Heart left ventricle (tissue), 16 donors: ENCODE measurements at regions not wholly inside any gene's neighbourhood (a gene's known extent, or its start where the extent isn't known, plus 50 kb on each side); places are given as distances from the start of the nearest gene placed in this dataset.

Experiments
- ATAC-seq, 4 donors: fragments of 200-7000 bp; cut with Tn5 transposase; one replicate each; pipeline ENCODE4 v1.9.1; 2020 to 2022; ENCODE audit warnings: moderate library complexity in 4 of 4, mild to moderate bottlenecking in 3 of 4, moderate number of reproducible peaks in 1 of 4
- DNase-seq, 5 donors: peaks; one replicate each; pipeline ENCODE4 v3.0.0-alpha.2; 2020
- H3K27ac ChIP-seq, 12 donors: fragments of 200-600 bp; sonication (generic) in 4 of 12; one replicate each; pipeline versions ENCODE4 v1.5.0 to v1.8.0; 2016 to 2022; ENCODE audit warnings: mild to moderate bottlenecking in 2 of 12
- H3K27me3 ChIP-seq, 9 donors: fragments of 200-600 bp; sonication (generic) in 2 of 9; one replicate each; pipeline versions ENCODE4 v1.5.1 to v1.8.0; 2016 to 2022; ENCODE audit warnings: mild to moderate bottlenecking in 3 of 9
- H3K36me3 ChIP-seq, 9 donors: fragments of 200-600 bp; sonication (generic) in 2 of 9; one replicate each; pipeline versions ENCODE4 v1.5.0 to v1.8.0; 2018 to 2022; ENCODE audit warnings: mild to moderate bottlenecking in 2 of 9
- H3K4me1 ChIP-seq, 12 donors: fragments of 200-600 bp; sonication (generic) in 4 of 12; one replicate each; pipeline versions ENCODE4 v1.5.0 to v1.8.0; 2016 to 2022; ENCODE audit warnings: mild to moderate bottlenecking in 3 of 12
- H3K4me3 ChIP-seq, 12 donors: fragments of 200-600 bp; sonication (generic) in 4 of 12; one replicate each; pipeline versions ENCODE4 v1.5.0 to v1.8.0; 2017 to 2022; ENCODE audit warnings: mild to moderate bottlenecking in 9 of 12, moderate library complexity in 4 of 12
- H3K9me3 ChIP-seq, 12 donors: fragments of 200-600 bp; sonication (generic) in 4 of 12; one replicate each; pipeline versions ENCODE4 v1.5.0 to v1.8.0; 2016 to 2022; ENCODE audit warnings: mild to moderate bottlenecking in 1 of 12
- POLR2A ChIP-seq, 2 donors: fragments of 450-650 bp; IDR thresholded peaks; one replicate each; pipeline ENCODE4 v1.6.1; 2017; ENCODE audit warnings: antibody characterized with exemption in 2 of 2, mild to moderate bottlenecking in 2 of 2, moderate library complexity in 2 of 2
- WGBS, 4 donors: extraction: QIAGEN DNeasy Blood & Tissue Kit in 2 of 4; methylation state at CpG; one replicate each; pipeline versions ENCODE4 v1.1.5 to v1.1.7; 2013 to 2018; 5-methylcytosine and 5-hydroxymethylcytosine counted together
- intact Hi-C, 10 donors: fragments of 100-400 bp; cut with DNase I; formaldehyde crosslinking; loops; one replicate each; pipeline versions ENCODE4 v1.11.1 to v1.14.2; 2022
- TF ChIP-seq, protein P1 (sequence below), 12 donors: fragments of 200-600 bp; sonication (generic) in 4 of 12; IDR thresholded peaks; one replicate each; pipeline versions ENCODE4 v1.5.0 to v1.8.0; 2018 to 2022; ENCODE audit warnings: antibody characterized with exemption in 12 of 12, mild to moderate bottlenecking in 5 of 12
- donor health status: ischemic (EF 13 %, LVEDD 7.1; RV severe dilation, severe dysfunction).
- donor health status: healthy with polysubstance abuse.
- donor health status: DM: no; HTN: yes; CAD: no.
- donor health status: DM: no; HTN: no; CAD: no.
- donor health status: ischemic (EF 25% LVEDD 6.9; RV normal size, moderate dysfunction).
- donor health status: ischemic (EF 25% LVEDD 5.7; RV mildly dilated, moderate dysfunction).
- donor health status: healthy.
- donor health status: DM: yes; HTN: yes; CAD: no.
- donor health status: ischemic (EF 35%, LVEDD 5.7; RV mildly dilated, moderate dysfunction).
- donor health status: nonischemic (EF 11% LVEDD 7.7; RV severe dilation, severe dysfunction).
- donor health status: DM: yes; HTN: yes; CAD: no.
- donor health status: PGD.
- donor health status: ischemic (EF 29% LVEDD 5.4; RV normal size, mild dysfunction).
- donor health status: nonischemic (EF 23%, LVEDD 6.1; RV moderate dilation, normal function).

- no peak overlapping the region for H3K4me3 ChIP-seq
- H3K27me3 ChIP-seq, result no peaks in the 10 kb centered on the region
- H3K27ac ChIP-seq, result no peak overlapping the region
- DNase-seq (no peak), ATAC-seq (no peak)
- WGBS, 4 donors, result 66 to 72% (median 70%) methylated on average over 2 of the region's 2 CpGs
- TF ChIP-seq, protein P1, sequence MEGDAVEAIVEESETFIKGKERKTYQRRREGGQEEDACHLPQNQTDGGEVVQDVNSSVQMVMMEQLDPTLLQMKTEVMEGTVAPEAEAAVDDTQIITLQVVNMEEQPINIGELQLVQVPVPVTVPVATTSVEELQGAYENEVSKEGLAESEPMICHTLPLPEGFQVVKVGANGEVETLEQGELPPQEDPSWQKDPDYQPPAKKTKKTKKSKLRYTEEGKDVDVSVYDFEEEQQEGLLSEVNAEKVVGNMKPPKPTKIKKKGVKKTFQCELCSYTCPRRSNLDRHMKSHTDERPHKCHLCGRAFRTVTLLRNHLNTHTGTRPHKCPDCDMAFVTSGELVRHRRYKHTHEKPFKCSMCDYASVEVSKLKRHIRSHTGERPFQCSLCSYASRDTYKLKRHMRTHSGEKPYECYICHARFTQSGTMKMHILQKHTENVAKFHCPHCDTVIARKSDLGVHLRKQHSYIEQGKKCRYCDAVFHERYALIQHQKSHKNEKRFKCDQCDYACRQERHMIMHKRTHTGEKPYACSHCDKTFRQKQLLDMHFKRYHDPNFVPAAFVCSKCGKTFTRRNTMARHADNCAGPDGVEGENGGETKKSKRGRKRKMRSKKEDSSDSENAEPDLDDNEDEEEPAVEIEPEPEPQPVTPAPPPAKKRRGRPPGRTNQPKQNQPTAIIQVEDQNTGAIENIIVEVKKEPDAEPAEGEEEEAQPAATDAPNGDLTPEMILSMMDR (IDR thresholded peaks at IDR 0.05), result no peak
- TF ChIP-seq POLR2A (IDR thresholded peaks at IDR 0.05), result no peak
- no peaks in the 10 kb centered on the region for H3K4me1 ChIP-seq
- intact Hi-C loops, result no loop called here
- no peaks in the 10 kb centered on the region for H3K9me3 ChIP-seq
- H3K36me3 ChIP-seq, result no peaks in the 10 kb centered on the region
These were observed 333.8 kb downstream of the C4orf33 start for GRCh38 chr4:129429581-129430320.

GRCh38 chr4:129437347-129437746 lies 341.4 kb downstream of the C4orf33 start:
- Histone ChIP-seq H3K27me3 (no peaks in the 10 kb centered on the region), H3K36me3 (no peaks in the 10 kb centered on the region), H3K27ac (no peak overlapping the region), H3K9me3 (no peaks in the 10 kb centered on the region), H3K4me1 (no peaks in the 10 kb centered on the region), H3K4me3 (no peak overlapping the region)
- TF ChIP-seq, protein P1 (IDR thresholded peaks at IDR 0.05), result no peak
- WGBS, 4 donors, result 93 to 97% (median 95%) methylated on average over 4 of the region's 4 CpGs
- no peak for DNase-seq
- ATAC-seq, result no peak
- intact Hi-C loops, result no loop called here

GRCh38 chr4:129438456-129438981 lies 342.6 kb downstream of the C4orf33 start:
- TF ChIP-seq POLR2A (IDR thresholded peaks at IDR 0.05), result no peak
- TF ChIP-seq, protein P1 (IDR thresholded peaks at IDR 0.05), result no peak
- no peaks in the 10 kb centered on the region for H3K4me1 ChIP-seq
- intact Hi-C loops, result no loop called here
- H3K4me3 ChIP-seq, result no peak overlapping the region
- H3K36me3 ChIP-seq, result no peaks in the 10 kb centered on the region
- DNase-seq (no peak), ATAC-seq (no peak)
- H3K27ac ChIP-seq, result no peak overlapping the region
- H3K9me3 ChIP-seq, result no peaks in the 10 kb centered on the region
- WGBS, 4 donors, result 81 to 88% (median 85%) methylated on average over 4 of the region's 4 CpGs
- no peaks in the 10 kb centered on the region for H3K27me3 ChIP-seq

DNA sequence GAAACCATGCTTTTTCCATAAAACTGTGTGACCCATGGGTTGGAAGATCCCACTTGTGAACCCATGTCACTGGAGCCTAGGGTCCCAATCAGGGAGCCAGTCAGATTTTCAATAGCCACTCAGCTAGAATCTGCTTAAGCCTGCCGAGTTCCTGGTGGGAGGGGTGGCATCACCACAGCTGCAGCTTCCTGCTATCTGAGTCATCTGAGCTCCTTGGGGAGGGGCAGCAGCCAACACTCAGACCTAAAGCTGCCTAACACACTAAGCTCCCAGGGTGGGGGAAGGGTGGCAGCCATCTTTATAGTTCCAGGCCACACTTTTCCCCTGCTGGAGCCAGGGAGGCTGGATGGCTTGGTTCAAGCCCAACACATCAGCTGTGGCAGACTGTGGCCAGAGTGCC lies 350.1 kb downstream of the C4orf33 start:
- TF ChIP-seq, protein P1 (IDR thresholded peaks at IDR 0.05), result no peak
- no peak for TF ChIP-seq POLR2A (IDR thresholded peaks at IDR 0.05)
- Histone ChIP-seq H3K9me3 (no peaks in the 10 kb centered on the region), H3K36me3 (no peaks in the 10 kb centered on the region), H3K4me3 (no peak overlapping the region), H3K4me1 (no peaks in the 10 kb centered on the region), H3K27ac (no peak overlapping the region), H3K27me3 (no peaks in the 10 kb centered on the region)
- 0 to 69% (median 58%) methylated on average over 1 of the region's 1 CpG; no CpG with 5 or more reads in 1 of the 4 donors for WGBS, 4 donors
- intact Hi-C loops, result no loop called here
- no peak for DNase-seq
- no peak for ATAC-seq
